ENCODE measurements at regions not wholly inside any gene's neighbourhood (a gene's known extent, or its start where the extent isn't known, plus 50 kb on each side); places are given as distances from the start of the nearest gene placed in this dataset.

- Mint-ChIP-seq H3K27me3 (peaks cover 21% of the 10 kb centered on the region), H3K4me3 (no peak overlapping the region), H3K27ac (no peak overlapping the region), H3K36me3 (no peaks in the 10 kb centered on the region), H3K9me3 (no peaks in the 10 kb centered on the region), H3K4me1 (peaks cover 10% of the 10 kb centered on the region)
- DNase-seq = no peak
These were observed 372.1 kb upstream of the AKR1E2 start for GRCh38 chr10:4453950-4454349.

GRCh38 chr10:4453276-4453675 is 372.7 kb upstream of the AKR1E2 start:
- no peak overlapping the region for H3K27ac Mint-ChIP-seq
- peaks cover 10% of the 10 kb centered on the region for H3K4me1 Mint-ChIP-seq
- H3K4me3 Mint-ChIP-seq = no peak overlapping the region
- H3K27me3 Mint-ChIP-seq = peaks cover 19% of the 10 kb centered on the region
- DNase-seq = no peak
- H3K36me3 Mint-ChIP-seq = no peaks in the 10 kb centered on the region
- no peaks in the 10 kb centered on the region for H3K9me3 Mint-ChIP-seq

- H3K27me3 Mint-ChIP-seq = peaks cover 21% of the 10 kb centered on the region
- H3K36me3 Mint-ChIP-seq = no peaks in the 10 kb centered on the region
- H3K4me1 Mint-ChIP-seq = peaks cover 10% of the 10 kb centered on the region
- DNase-seq = no peak
- H3K27ac Mint-ChIP-seq = no peak overlapping the region
- peak overlapping the region; percentile 24 for H3K4me3 Mint-ChIP-seq
- H3K9me3 Mint-ChIP-seq = peaks cover 2% of the 10 kb centered on the region
These were observed 374.8 kb upstream of the AKR1E2 start for GRCh38 chr10:4450981-4451908.

- no peak for DNase-seq
- Mint-ChIP-seq H3K36me3 (no peaks in the 10 kb centered on the region), H3K27ac (no peak overlapping the region), H3K27me3 (peaks cover 22% of the 10 kb centered on the region), H3K4me1 (peaks cover 10% of the 10 kb centered on the region), H3K9me3 (peaks cover 4% of the 10 kb centered on the region), H3K4me3 (no peak overlapping the region)
These were observed 375.8 kb upstream of the AKR1E2 start for GRCh38 chr10:4450169-4450568.

GRCh38 chr10:4448030-4448429 is 378.0 kb upstream of the AKR1E2 start:
- Mint-ChIP-seq H3K4me3 (no peak overlapping the region), H3K4me1 (peaks cover 10% of the 10 kb centered on the region), H3K27me3 (peaks cover 22% of the 10 kb centered on the region), H3K9me3 (peaks cover 13% of the 10 kb centered on the region), H3K36me3 (no peaks in the 10 kb centered on the region), H3K27ac (no peak overlapping the region)
- DNase-seq = no peak

GRCh38 chr10:4443419-4443818 is 382.6 kb upstream of the AKR1E2 start:
- DNase-seq = no peak
- no peak overlapping the region for H3K27ac Mint-ChIP-seq
- H3K36me3 Mint-ChIP-seq = no peaks in the 10 kb centered on the region
- H3K4me3 Mint-ChIP-seq = no peak overlapping the region
- peaks cover 8% of the 10 kb centered on the region for H3K27me3 Mint-ChIP-seq
- H3K4me1 Mint-ChIP-seq = no peaks in the 10 kb centered on the region
- H3K9me3 Mint-ChIP-seq = peaks cover 21% of the 10 kb centered on the region

- H3K9me3 Mint-ChIP-seq = peaks cover 21% of the 10 kb centered on the region
- H3K4me3 Mint-ChIP-seq = no peak overlapping the region
- DNase-seq = no peak
- H3K36me3 Mint-ChIP-seq = no peaks in the 10 kb centered on the region
- H3K27ac Mint-ChIP-seq = no peak overlapping the region
- H3K4me1 Mint-ChIP-seq = no peaks in the 10 kb centered on the region
- peaks cover 8% of the 10 kb centered on the region for H3K27me3 Mint-ChIP-seq
These were observed 383.7 kb upstream of the AKR1E2 start for GRCh38 chr10:4442296-4442695.

GRCh38 chr10:4440260-4440659 is 385.7 kb upstream of the AKR1E2 start:
- H3K36me3 Mint-ChIP-seq = no peaks in the 10 kb centered on the region
- no peak overlapping the region for H3K27ac Mint-ChIP-seq
- no peak overlapping the region for H3K4me3 Mint-ChIP-seq
- no peak for DNase-seq
- H3K4me1 Mint-ChIP-seq = no peaks in the 10 kb centered on the region
- H3K9me3 Mint-ChIP-seq = peaks cover 17% of the 10 kb centered on the region
- peaks cover 4% of the 10 kb centered on the region for H3K27me3 Mint-ChIP-seq

GRCh38 chr10:4437791-4438190 is 388.2 kb upstream of the AKR1E2 start:
- Mint-ChIP-seq H3K27ac (no peak overlapping the region), H3K4me3 (no peak overlapping the region), H3K4me1 (peaks cover 1% of the 10 kb centered on the region), H3K27me3 (no peaks in the 10 kb centered on the region), H3K9me3 (peaks cover 6% of the 10 kb centered on the region), H3K36me3 (no peaks in the 10 kb centered on the region)
- no peak for DNase-seq

GRCh38 chr10:4437061-4437460 is 388.9 kb upstream of the AKR1E2 start:
- Mint-ChIP-seq H3K27ac (no peak overlapping the region), H3K4me1 (peaks cover 2% of the 10 kb centered on the region), H3K27me3 (no peaks in the 10 kb centered on the region), H3K9me3 (peaks cover 2% of the 10 kb centered on the region), H3K4me3 (no peak overlapping the region), H3K36me3 (no peaks in the 10 kb centered on the region)
- DNase-seq = no peak

GRCh38 chr10:4436103-4436502 is 389.9 kb upstream of the AKR1E2 start:
- Mint-ChIP-seq H3K4me3 (no peak overlapping the region), H3K9me3 (no peaks in the 10 kb centered on the region), H3K4me1 (peaks cover 2% of the 10 kb centered on the region), H3K27me3 (no peaks in the 10 kb centered on the region), H3K27ac (no peak overlapping the region), H3K36me3 (no peaks in the 10 kb centered on the region)
- no peak for DNase-seq

GRCh38 chr10:4434516-4435071 is 391.4 kb upstream of the AKR1E2 start:
- H3K4me1 Mint-ChIP-seq = peaks cover 2% of the 10 kb centered on the region
- H3K27me3 Mint-ChIP-seq = no peaks in the 10 kb centered on the region

GRCh38 chr10:4434105-4434504 is 391.9 kb upstream of the AKR1E2 start:
- no peaks in the 10 kb centered on the region for H3K9me3 Mint-ChIP-seq
- H3K4me1 Mint-ChIP-seq = peaks cover 2% of the 10 kb centered on the region
- no peak overlapping the region for H3K4me3 Mint-ChIP-seq
- H3K27me3 Mint-ChIP-seq = no peaks in the 10 kb centered on the region
- no peak overlapping the region for H3K27ac Mint-ChIP-seq
- DNase-seq = no peak
- no peaks in the 10 kb centered on the region for H3K36me3 Mint-ChIP-seq

More at GRCh38 chr10:4434516-4435071, 391.4 kb upstream of the AKR1E2 start:
- H3K36me3 Mint-ChIP-seq = no peaks in the 10 kb centered on the region
- H3K27ac Mint-ChIP-seq = no peak overlapping the region
- no peaks in the 10 kb centered on the region for H3K9me3 Mint-ChIP-seq
- no peak overlapping the region for H3K4me3 Mint-ChIP-seq
- DNase-seq = no peak

GRCh38 chr10:4431114-4431863 is 394.7 kb upstream of the AKR1E2 start:
- peaks cover 2% of the 10 kb centered on the region for H3K4me1 Mint-ChIP-seq
- DNase-seq = no peak
- H3K36me3 Mint-ChIP-seq = no peaks in the 10 kb centered on the region
- H3K27ac Mint-ChIP-seq = no peak overlapping the region
- no peak overlapping the region for H3K4me3 Mint-ChIP-seq
- H3K9me3 Mint-ChIP-seq = no peaks in the 10 kb centered on the region
- H3K27me3 Mint-ChIP-seq = no peaks in the 10 kb centered on the region

GRCh38 chr10:4429571-4429970 is 396.4 kb upstream of the AKR1E2 start:
- no peaks in the 10 kb centered on the region for H3K36me3 Mint-ChIP-seq
- no peak overlapping the region for H3K27ac Mint-ChIP-seq
- H3K4me3 Mint-ChIP-seq = no peak overlapping the region
- H3K4me1 Mint-ChIP-seq = peaks cover 2% of the 10 kb centered on the region
- DNase-seq = no peak
- H3K27me3 Mint-ChIP-seq = no peaks in the 10 kb centered on the region
- no peaks in the 10 kb centered on the region for H3K9me3 Mint-ChIP-seq

Measured in activated naive CD8-positive, alpha-beta T cell treated with anti-CD3 and anti-CD28 coated beads for 36 hours (primary cell).